Keratinocyte (primary cell): ENCODE measurements at regions not wholly inside any gene's neighbourhood (a gene's known extent, or its start where the extent isn't known, plus 50 kb on each side); places are given as distances from the start of the nearest gene placed in this dataset.

Source experiments
- DNase-seq: peaks from one replicate; pipeline ENCODE4 v3.0.0-alpha.2; 2011; ENCODE audit warnings: low read depth, missing footprints, low spot score
- FAIRE-seq: peaks from 2 replicates; lab custom pipeline; 2011; peaks lifted over from hg19 to GRCh38; lab: Jason Lieb, UNC
- H2AFZ ChIP-seq: 2 replicates; pipeline ENCODE4 v1.6.0; 2012; ENCODE audit warnings: low read length, control low read depth, inconsistent platforms; ENCODE audit not compliant: control insufficient read depth
- H3K27ac ChIP-seq: 2 replicates; pipeline ENCODE4 v1.5.1; 2011; ENCODE audit warnings: low read length; ENCODE audit not compliant: control insufficient read depth, insufficient read depth
- H3K27me3 ChIP-seq: 3 replicates; pipeline ENCODE4 v1.6.0; 2011; ENCODE audit warnings: low read length; ENCODE audit not compliant: control insufficient read depth, insufficient read depth; ENCODE audit errors: extremely low read depth
- H3K36me3 ChIP-seq, 2 experiments: 2 replicates in 1 of 2; 3 replicates in 1 of 2; pipeline ENCODE4 v1.5.1; 2011; ENCODE audit warnings: low read length in 2 of 2, mild to moderate bottlenecking in 1 of 2; ENCODE audit not compliant: control insufficient read depth in 2 of 2, insufficient read depth in 2 of 2; ENCODE audit errors: extremely low read depth in 1 of 2
- H3K4me1 ChIP-seq: 3 replicates; pipeline ENCODE4 v1.5.1; 2011; ENCODE audit warnings: low read length; ENCODE audit not compliant: control insufficient read depth, insufficient read depth; ENCODE audit errors: extremely low read depth
- H3K4me2 ChIP-seq: 3 replicates; pipeline ENCODE4 v1.6.0; 2011; ENCODE audit warnings: low read depth, low read length; ENCODE audit not compliant: control insufficient read depth, insufficient read depth; ENCODE audit errors: extremely low read depth
- H3K4me3 ChIP-seq, 3 experiments: fragments of 200-600 bp in 1 of 3; sonication (generic) in 1 of 3; 2 replicates in 2 of 3; 3 replicates in 1 of 3; pipeline ENCODE4 v1.5.1; 2011 to 2016; ENCODE audit warnings: low read length in 3 of 3, mild to moderate bottlenecking in 3 of 3, control low read depth in 2 of 3, inconsistent platforms in 1 of 3, low read depth in 1 of 3, mixed read lengths in 1 of 3, mixed run types in 1 of 3, moderate library complexity in 1 of 3; ENCODE audit not compliant: control insufficient read depth in 2 of 3, insufficient read depth in 2 of 3; ENCODE audit errors: extremely low read depth in 1 of 3
- H3K79me2 ChIP-seq: 2 replicates; pipeline ENCODE4 v1.6.0; 2012; ENCODE audit warnings: low read length; ENCODE audit not compliant: control insufficient read depth, insufficient read depth
- H3K9ac ChIP-seq: 3 replicates; pipeline ENCODE4 v1.6.0; 2011; ENCODE audit warnings: low read length; ENCODE audit not compliant: control insufficient read depth, insufficient read depth; ENCODE audit errors: extremely low read depth
- H3K9me1 ChIP-seq: 3 replicates; pipeline ENCODE4 v1.6.0; 2011; ENCODE audit warnings: low read length; ENCODE audit not compliant: control insufficient read depth, insufficient read depth; ENCODE audit errors: extremely low read depth
- H3K9me3 ChIP-seq: 2 replicates; pipeline ENCODE4 v1.5.1; 2012; ENCODE audit warnings: low read depth, low read length; ENCODE audit not compliant: control insufficient read depth
- H4K20me1 ChIP-seq: 3 replicates; pipeline ENCODE4 v1.6.0; 2011; ENCODE audit warnings: low read length; ENCODE audit not compliant: control insufficient read depth, insufficient read depth; ENCODE audit errors: extremely low read depth
- EZH2 ChIP-seq: IDR thresholded peaks from one replicate; pipeline ENCODE4 v1.6.1; 2012; ENCODE audit warnings: inconsistent platforms, mild to moderate bottlenecking, low read length, moderate library complexity
- dilution Hi-C: fragments of 300-500 bp; cut with MboI; formaldehyde crosslinking; loops from one replicate; pipeline ENCODE4 v1.7.0; 2020; ENCODE audit warnings: low sequenced_read_pairs; ENCODE audit not compliant: extremely low pct_ligation_motif_present
- TF ChIP-seq, protein P1 (sequence below), 3 experiments: IDR thresholded peaks in 1 of 3; conservative IDR thresholded peaks in 1 of 3; optimal IDR thresholded peaks in 1 of 3; 2 replicates in 2 of 3; 3 replicates in 1 of 3; pipeline versions ENCODE3 to v1.5.1; 2011; ENCODE audit warnings: low read length in 3 of 3, mild to moderate bottlenecking in 3 of 3, moderate library complexity in 2 of 3, control low read depth in 1 of 3, inconsistent platforms in 1 of 3; ENCODE audit not compliant: insufficient read depth in 2 of 3; ENCODE audit errors: extremely low read depth in 1 of 3

DNA sequence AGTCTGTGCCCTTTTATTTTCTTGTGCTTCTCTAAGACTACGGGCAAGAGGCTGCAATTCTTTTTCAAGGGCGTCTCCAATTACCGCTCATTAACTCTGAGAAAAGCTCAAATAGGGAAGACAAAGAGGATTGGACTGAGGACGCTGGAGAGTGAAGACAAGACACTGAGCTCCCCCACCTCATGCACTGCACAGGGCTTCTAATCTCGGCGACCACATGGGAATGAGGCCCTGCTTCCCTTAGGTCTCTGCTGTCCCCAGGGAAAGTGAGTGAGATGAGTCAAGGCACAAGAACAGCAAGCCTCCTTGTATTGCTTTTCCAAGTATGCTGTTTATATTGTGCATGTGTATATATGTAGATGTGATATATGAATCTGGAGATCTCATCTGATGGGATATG, 392.2 kb upstream of the CFAP20DC start:
- Histone ChIP-seq H3K36me3 (no peaks in the 10 kb centered on the region), H2AFZ (no peak overlapping the region), H3K27ac (no peak overlapping the region), H3K4me2 (no peak overlapping the region), H3K4me1 (peaks cover 9% of the 10 kb centered on the region), H3K4me3 (no peak overlapping the region), H3K9me1 (no peaks in the 10 kb centered on the region), H4K20me1 (no peaks in the 10 kb centered on the region), H3K9ac (no peak overlapping the region), H3K27me3 (no peaks in the 10 kb centered on the region), H3K79me2 (no peaks in the 10 kb centered on the region), H3K9me3 (no peaks in the 10 kb centered on the region)
- TF ChIP-seq, protein P1, sequence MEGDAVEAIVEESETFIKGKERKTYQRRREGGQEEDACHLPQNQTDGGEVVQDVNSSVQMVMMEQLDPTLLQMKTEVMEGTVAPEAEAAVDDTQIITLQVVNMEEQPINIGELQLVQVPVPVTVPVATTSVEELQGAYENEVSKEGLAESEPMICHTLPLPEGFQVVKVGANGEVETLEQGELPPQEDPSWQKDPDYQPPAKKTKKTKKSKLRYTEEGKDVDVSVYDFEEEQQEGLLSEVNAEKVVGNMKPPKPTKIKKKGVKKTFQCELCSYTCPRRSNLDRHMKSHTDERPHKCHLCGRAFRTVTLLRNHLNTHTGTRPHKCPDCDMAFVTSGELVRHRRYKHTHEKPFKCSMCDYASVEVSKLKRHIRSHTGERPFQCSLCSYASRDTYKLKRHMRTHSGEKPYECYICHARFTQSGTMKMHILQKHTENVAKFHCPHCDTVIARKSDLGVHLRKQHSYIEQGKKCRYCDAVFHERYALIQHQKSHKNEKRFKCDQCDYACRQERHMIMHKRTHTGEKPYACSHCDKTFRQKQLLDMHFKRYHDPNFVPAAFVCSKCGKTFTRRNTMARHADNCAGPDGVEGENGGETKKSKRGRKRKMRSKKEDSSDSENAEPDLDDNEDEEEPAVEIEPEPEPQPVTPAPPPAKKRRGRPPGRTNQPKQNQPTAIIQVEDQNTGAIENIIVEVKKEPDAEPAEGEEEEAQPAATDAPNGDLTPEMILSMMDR (optimal IDR thresholded peaks at IDR 0.05 in 1 of 3, IDR thresholded peaks at IDR 0.05 in 1 of 3, conservative IDR thresholded peaks at IDR 0.05 in 1 of 3; ENCODE audit: extremely low read depth in 1 of 3, insufficient read depth in 2 of 3, low read length in 3 of 3) = no peak
- no peak for TF ChIP-seq EZH2
- no peak for FAIRE-seq
- DNase-seq = no peak
- dilution Hi-C loops = no loop called here

DNA sequence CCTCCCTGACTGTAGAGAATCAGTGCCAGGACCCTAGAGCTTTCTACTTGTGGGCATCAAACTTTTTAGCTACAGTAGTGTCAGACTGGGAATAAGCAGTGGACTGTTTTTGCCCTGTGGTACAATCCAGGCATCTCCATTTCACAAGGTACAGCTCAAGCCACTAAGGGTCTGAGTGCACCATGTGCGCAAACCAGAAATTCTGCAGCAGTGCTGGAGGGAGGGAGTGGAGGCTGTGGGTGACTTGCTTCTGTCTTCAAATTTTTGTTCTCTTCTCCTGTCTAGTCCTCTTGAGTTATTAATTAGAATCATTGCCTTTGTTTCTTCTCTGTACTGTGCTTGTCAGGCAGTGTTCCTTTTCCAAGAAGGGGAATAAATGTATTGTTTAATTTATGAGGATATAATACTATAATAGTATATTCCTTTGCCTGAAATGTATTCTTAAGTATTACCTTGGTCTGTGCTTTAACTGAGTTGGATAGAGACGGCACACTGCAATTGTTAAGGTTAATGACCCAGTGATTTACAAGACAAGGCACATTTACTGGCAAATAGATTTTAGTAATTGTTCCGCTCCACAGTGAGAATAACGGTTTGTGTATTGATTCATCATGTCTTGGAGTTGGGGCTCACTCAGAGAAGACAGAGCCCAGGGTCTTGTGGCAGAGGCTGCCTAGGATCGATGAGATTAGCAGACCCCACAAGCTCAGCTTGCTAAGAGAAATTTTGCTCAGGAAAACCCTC, 390.6 kb upstream of the CFAP20DC start:
- Histone ChIP-seq H3K79me2 (no peaks in the 10 kb centered on the region), H3K9me3 (no peaks in the 10 kb centered on the region), H3K36me3 (no peaks in the 10 kb centered on the region), H3K4me3 (no peak overlapping the region), H3K4me1 (peaks cover 8% of the 10 kb centered on the region), H3K27me3 (no peaks in the 10 kb centered on the region), H3K9ac (no peak overlapping the region), H3K4me2 (no peak overlapping the region), H3K9me1 (no peaks in the 10 kb centered on the region), H2AFZ (no peak overlapping the region), H3K27ac (no peak overlapping the region), H4K20me1 (no peaks in the 10 kb centered on the region)
- no peak for DNase-seq
- TF ChIP-seq, protein P1 (optimal IDR thresholded peaks at IDR 0.05 in 1 of 3, IDR thresholded peaks at IDR 0.05 in 1 of 3, conservative IDR thresholded peaks at IDR 0.05 in 1 of 3; ENCODE audit: extremely low read depth in 1 of 3, insufficient read depth in 2 of 3, low read length in 3 of 3) = no peak
- TF ChIP-seq EZH2 = no peak
- dilution Hi-C loops = no loop called here
- FAIRE-seq = no peak
